ENCODE measurements at regions not wholly inside any gene's neighbourhood (a gene's known extent, or its start where the extent isn't known, plus 50 kb on each side); places are given as distances from the start of the nearest gene placed in this dataset.

GRCh38 chr1:229883504-229884200 lies 183.4 kb upstream of the GALNT2 start:
- Mint-ChIP-seq H3K27ac (no peak overlapping the region), H3K4me1 (ENCODE audit: low read depth) (no peaks in the 10 kb centered on the region), H3K4me3 (no peak overlapping the region), H3K27me3 (peaks cover 8% of the 10 kb centered on the region), H3K9me3 (no peaks in the 10 kb centered on the region), H3K36me3 (ENCODE audit: low read depth) (no peaks in the 10 kb centered on the region)
- POLR2A ChIA-PET = interaction anchor here (1.1 kb wide), 1 partner anchor 10 kb away, joined by 3 read pairs; no protein-coding TSS in a partner anchor
- DNase-seq (no peak), ATAC-seq (no peak)
- CTCF ChIA-PET = interaction anchor here (1.5 kb wide), 1 partner anchor 10 kb away, joined by 3 read pairs; no protein-coding TSS in a partner anchor
- TF ChIP-seq, protein P1, sequence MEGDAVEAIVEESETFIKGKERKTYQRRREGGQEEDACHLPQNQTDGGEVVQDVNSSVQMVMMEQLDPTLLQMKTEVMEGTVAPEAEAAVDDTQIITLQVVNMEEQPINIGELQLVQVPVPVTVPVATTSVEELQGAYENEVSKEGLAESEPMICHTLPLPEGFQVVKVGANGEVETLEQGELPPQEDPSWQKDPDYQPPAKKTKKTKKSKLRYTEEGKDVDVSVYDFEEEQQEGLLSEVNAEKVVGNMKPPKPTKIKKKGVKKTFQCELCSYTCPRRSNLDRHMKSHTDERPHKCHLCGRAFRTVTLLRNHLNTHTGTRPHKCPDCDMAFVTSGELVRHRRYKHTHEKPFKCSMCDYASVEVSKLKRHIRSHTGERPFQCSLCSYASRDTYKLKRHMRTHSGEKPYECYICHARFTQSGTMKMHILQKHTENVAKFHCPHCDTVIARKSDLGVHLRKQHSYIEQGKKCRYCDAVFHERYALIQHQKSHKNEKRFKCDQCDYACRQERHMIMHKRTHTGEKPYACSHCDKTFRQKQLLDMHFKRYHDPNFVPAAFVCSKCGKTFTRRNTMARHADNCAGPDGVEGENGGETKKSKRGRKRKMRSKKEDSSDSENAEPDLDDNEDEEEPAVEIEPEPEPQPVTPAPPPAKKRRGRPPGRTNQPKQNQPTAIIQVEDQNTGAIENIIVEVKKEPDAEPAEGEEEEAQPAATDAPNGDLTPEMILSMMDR (IDR thresholded peaks at IDR 0.05) = no peak
- intact Hi-C loops (cut with micrococcal nuclease) = no loop called here

DNA sequence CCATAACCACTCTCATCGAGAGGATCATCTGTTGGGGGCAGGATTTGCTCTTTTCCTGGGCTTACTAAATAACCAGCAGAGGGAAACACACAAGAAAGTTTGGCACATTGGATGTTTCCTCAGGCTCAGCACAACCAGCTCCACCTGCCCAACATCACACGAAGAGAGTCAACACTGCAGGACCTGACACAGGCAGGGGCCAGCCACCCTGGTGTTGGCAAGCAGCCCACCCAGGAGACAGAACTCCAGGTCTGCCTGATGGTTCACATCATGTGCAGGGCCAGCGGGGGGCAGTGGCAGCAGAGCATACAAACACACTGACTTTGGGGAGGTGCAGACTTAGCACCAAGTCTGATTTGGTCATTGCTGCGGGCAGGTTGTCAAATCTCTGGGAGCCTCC lies 182.3 kb upstream of the GALNT2 start:
- DNase-seq = peak; percentile 9
- POLR2A ChIA-PET = no interaction called here
- Mint-ChIP-seq H3K36me3 (ENCODE audit: low read depth) (no peaks in the 10 kb centered on the region), H3K4me3 (no peak overlapping the region), H3K27me3 (peaks cover 6% of the 10 kb centered on the region), H3K4me1 (ENCODE audit: low read depth) (no peaks in the 10 kb centered on the region), H3K9me3 (no peaks in the 10 kb centered on the region), H3K27ac (no peak overlapping the region)
- TF ChIP-seq, protein P1 (IDR thresholded peaks at IDR 0.05) = no peak
- intact Hi-C loops (cut with micrococcal nuclease) = no loop called here
- ATAC-seq = no peak
- CTCF ChIA-PET = interaction anchor here (1.5 kb wide), 1 partner anchor 9 kb away, joined by 3 read pairs; no protein-coding TSS in a partner anchor

DNA sequence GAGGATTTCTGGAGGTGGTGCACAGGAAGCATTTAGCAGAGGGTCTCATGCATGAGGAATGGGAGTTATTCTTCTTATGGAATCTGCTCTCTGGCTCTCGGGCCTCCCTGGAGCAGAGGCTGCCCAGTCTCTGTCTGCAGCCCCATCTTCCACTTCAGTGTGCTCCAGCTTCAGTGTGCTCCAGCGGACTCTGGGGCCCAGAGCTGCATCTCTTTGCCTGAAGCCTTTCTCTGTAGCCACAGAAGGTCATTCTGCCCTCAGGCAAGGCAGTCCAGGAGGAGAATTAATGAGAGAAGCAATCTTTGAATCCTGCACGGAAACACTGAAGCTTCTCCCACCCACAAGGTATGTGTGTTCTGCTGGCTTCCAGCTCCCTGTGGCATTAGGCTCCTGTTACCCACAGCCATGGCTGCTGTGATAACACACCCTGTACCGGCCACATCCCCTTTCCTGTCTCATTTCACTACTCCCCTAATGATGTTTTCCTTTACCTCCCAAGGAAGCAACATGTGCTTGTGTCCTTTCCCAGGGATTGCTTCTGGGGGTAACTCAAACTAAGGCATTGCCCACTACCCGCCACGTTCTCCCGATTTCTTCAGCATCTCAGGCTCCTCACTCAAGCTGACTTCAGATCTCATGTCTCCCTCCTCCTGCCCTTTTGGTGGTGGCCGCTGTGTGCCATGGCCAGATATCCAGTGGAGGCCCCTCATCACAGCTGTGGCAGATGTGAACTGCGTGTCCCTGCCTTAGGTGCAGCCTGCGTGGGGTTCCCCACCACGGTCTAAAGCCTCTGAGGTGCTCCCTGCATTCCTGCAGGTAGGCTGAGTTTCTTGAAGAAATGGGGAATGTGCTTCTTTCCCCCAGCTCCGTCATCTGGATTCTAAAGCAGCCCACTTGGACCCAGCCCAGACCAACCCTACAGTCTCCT lies 181.2 kb upstream of the GALNT2 start:
- TF ChIP-seq, protein P1 (IDR thresholded peaks at IDR 0.05) = no peak
- H3K27me3 Mint-ChIP-seq = peaks cover 6% of the 10 kb centered on the region
- ATAC-seq (no peak), DNase-seq (no peak)
- no peak overlapping the region for H3K27ac Mint-ChIP-seq
- H3K36me3 Mint-ChIP-seq (ENCODE audit: low read depth) = no peaks in the 10 kb centered on the region
- ChIA-PET CTCF (interaction anchor here (1.1 kb wide), 1 partner anchor 223 kb away, joined by 3 read pairs; no protein-coding TSS in a partner anchor), POLR2A (no interaction called here)
- no peak overlapping the region for H3K4me3 Mint-ChIP-seq
- H3K4me1 Mint-ChIP-seq (ENCODE audit: low read depth) = no peaks in the 10 kb centered on the region
- no peaks in the 10 kb centered on the region for H3K9me3 Mint-ChIP-seq
- intact Hi-C loops (cut with micrococcal nuclease) = no loop called here

- ChIA-PET CTCF (interaction anchor here (1.1 kb wide), 1 partner anchor 224 kb away, joined by 3 read pairs; no protein-coding TSS in a partner anchor), POLR2A (no interaction called here)
- TF ChIP-seq, protein P1 (IDR thresholded peaks at IDR 0.05) = no peak
- no peaks in the 10 kb centered on the region for H3K36me3 Mint-ChIP-seq (ENCODE audit: low read depth)
- ATAC-seq (no peak), DNase-seq (no peak)
- no peaks in the 10 kb centered on the region for H3K4me1 Mint-ChIP-seq (ENCODE audit: low read depth)
- intact Hi-C loops (cut with micrococcal nuclease) = no loop called here
- H3K9me3 Mint-ChIP-seq = no peaks in the 10 kb centered on the region
- H3K27ac Mint-ChIP-seq = no peak overlapping the region
- H3K27me3 Mint-ChIP-seq = peaks cover 6% of the 10 kb centered on the region
- H3K4me3 Mint-ChIP-seq = no peak overlapping the region
Measured at GRCh38 chr1:229886636-229887035, 180.4 kb upstream of the GALNT2 start.

Data from activated CD8-positive, alpha-beta T cell treated with anti-CD3 and anti-CD28 coated beads for 36 hours (primary cell).